CD4-positive, alpha-beta T cell treated with Interleukin-15 for 4 hours (primary cell): ENCODE measurements at regions not wholly inside any gene's neighbourhood (a gene's known extent, or its start where the extent isn't known, plus 50 kb on each side); places are given as distances from the start of the nearest gene placed in this dataset.

Experiments
- DNase-seq: peaks from one replicate; pipeline ENCODE4 v3.0.0-alpha.2; 2020; ENCODE audit warnings: low spot score

DNA sequence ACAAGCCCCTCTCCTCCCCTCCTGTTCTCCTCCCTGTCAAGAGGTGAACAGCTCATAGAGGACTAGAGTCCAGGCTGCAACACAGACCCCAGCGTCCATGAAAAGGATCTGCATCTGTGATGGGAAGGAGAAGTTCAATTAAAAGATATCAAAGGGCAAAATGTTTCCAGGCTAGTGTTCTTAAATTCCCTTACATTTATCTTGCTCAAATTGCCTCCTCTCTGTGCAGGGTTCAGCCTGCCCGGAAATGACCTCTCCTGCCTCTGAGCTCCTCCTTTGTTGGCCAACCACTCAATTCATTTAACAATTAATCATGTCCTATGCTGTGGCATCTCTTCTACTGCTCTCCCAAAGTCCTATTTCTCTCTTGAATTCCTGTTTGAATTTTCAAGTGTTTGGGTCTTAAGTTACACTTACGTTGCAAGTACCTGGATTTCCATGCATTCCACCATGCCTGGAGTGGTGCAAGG is 105.3 kb downstream of the TSN start:
- no peak for DNase-seq

DNA sequence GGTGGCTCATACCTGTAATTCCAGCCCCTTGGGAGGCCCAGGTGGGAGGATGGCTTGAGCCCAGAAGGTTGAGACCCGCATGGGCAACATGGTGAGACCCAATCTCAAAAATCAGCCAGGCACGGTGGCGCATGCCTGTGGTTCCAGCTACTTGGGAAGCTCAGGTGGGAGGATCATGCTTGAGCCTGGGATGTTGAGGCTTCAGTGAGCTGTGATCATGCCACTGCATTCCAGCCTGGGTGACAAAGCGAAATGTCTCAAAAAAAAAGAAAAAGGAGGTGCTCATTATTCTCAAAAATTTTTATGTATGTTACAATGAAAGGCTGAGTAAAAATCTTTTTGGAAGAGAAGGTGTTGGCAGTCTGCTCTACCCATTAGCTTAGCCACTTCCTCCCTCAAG is 106.8 kb downstream of the TSN start:
- DNase-seq, result no peak

DNA sequence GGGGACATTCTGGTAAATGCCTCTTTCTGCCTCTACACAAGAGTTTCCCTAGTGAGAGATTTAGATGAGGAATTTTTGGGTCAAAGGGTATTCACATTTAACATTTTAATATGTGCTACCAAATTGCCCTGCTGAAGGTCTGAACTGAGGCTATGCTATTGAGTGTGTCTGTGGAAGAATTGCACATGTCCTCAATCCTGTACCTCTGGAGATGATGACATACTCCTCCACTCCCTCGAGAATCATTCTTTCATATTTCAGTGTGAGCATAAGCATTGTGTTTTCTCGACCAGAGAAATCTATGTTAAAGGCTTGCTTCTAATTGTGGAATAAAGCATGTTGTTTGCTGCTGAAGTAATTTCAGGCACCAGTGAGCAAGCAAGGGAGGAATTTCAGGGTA is 110.5 kb downstream of the TSN start:
- DNase-seq, result no peak

DNA sequence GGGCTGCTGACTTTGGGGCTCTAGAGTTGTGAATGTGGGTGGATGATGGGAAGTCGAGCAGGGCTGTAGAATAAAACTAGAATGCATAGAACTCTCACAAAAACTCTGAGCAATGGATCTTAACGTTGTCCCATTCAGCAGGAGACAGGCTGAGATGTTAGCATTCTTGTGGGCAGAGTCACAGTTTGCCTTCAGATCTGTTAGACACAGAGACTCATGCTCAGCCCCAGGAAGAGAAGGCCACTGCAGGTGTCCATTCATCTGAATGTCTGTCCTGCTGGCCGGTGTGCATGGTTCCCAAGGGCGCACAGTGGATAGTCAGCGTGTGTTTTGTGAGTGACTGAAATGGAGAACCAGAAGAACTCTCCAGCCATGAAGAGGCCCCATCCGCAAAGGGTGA is 111.3 kb downstream of the TSN start:
- DNase-seq, result no peak

DNA sequence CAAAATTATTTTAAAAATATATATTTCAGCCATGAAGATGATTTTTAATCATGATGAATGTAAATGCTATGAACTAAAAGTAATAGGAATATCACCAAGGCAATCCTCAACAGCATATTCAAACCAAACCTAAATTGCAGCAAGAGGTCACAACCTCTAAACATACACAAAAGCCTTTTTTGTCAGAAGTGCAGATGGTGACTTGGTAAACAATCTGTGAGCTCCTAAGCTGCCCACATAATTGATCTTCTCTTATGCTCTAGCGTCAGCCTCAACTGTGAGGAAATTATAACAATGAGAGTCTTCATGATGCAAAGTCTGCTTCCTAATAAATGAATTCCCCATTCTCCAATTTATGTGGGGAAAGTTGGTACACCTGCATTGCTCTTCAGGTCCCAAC is 113.2 kb downstream of the TSN start:
- no peak for DNase-seq

DNA sequence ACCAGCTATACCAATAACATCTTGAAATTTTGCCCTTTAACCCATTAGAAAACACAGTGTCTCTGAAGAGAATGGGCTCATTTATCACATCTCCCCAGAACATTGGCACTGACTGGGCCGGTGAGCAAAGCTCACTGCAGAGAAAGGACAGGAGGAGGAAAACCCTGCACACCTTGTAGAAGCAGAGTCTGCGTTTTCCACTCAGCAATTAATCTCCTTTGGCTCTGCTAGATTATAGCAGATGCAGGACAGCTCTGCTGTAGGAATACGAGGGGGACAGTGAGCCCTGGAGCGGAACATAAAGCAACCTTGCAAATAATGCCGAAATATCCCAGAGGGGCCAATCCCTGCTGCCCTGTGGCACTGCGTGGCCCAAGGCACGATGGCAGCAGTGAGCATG is 113.9 kb downstream of the TSN start:
- no peak for DNase-seq

DNA sequence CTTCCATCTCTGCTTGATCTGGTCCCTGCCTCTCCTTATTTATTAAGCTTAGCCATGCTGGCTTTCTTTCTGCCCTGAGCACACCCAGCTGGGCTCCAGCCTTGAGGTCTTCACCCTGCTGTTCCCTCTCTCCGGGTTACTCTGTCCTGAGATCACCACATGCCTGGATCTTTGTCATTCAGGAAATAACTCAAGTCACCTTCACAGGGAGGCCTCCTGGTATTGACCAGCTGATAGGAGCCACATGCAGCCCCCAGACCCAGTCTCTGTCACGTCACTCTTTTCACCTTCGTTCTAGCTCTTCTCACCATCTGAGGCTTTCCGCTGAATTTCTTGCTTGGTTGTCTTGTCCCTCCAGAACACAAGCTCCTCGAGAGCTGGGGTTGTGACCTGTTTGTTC is 114.4 kb downstream of the TSN start:
- DNase-seq, result no peak

DNA sequence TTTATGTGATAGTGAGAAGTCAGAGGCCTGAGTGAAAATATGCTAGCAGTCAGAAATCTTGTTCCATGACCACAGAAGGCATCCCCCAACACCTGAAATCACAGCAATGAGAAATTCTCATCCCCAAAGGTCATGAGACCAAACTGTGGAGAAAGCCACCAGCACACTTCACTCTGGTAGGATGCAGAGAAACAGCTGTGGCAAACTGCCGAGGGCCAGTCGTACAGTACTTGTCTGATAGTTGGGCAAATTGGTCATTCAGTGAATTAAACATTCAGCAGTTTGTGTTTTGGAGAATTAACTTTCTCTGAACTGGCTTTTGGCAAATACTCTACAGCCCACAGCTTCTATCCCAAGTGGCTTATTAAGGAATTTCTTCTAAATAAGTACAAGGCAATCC is 117.2 kb downstream of the TSN start:
- no peak for DNase-seq

DNA sequence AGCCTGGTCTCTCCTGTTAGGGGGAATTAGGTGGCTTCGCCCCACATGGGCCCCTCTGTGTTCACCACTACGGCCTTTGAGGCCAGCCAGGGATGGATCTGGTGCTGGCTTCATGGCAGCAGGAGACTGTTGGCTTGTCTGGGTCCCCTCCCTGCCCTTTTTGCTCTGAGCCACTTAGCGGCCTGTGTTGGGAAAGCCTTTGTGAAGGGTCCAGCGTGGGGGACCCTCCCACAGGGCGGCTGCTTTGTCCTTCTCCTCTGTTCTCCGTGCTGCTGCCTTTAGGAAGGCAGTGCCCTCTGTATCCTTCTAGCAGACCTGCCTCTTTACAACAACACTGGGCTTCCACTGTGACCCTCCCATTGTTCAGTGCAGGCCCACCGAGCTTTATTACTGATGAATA is 118.4 kb downstream of the TSN start:
- DNase-seq, result no peak

DNA sequence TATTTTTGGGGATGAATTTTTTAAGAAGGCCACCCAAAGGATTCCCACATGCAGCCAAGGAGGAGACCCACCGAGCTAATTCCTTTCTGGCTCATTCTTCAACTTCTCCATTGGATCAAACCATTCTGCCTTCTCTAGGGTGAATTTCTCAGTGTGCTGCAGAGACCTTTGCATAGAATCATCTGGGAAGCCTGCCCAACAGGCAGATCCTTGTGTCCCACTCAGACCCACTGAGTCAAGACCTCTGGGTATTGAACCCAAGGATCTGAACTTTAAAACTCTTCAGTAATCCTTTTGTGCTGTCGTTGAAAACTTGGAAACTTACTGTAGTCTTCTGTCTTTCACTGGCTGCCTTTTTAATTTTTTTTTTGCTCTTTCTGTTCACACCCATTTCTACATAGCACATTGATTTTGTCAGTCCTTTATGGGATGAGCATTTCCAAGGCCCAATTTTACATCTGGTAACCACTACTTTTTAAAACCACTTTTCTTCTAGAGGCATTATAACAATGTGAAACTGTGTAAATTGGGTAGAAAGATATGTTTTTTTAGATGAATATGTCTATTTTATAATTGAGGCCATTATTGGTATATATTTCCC is 120.2 kb downstream of the TSN start:
- DNase-seq, result no peak

DNA sequence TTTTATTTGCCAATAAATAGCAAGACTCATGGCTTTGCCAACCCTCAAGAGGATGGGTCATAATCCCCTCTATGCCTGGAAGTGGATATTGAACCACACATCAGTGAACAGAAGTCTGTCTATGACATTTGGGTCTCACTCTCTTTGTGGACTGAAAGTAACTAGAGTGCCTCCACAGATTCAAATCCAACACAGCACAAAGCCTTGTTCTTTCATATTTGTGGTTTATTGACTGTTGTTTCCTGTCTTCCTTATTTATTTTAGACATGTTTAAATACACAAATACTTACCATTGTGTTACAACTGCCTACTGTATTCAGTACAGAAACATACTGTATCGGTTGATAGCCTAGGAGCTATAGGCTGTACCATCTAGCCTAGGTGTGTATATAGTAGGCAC is 121.9 kb downstream of the TSN start:
- DNase-seq, result no peak

DNA sequence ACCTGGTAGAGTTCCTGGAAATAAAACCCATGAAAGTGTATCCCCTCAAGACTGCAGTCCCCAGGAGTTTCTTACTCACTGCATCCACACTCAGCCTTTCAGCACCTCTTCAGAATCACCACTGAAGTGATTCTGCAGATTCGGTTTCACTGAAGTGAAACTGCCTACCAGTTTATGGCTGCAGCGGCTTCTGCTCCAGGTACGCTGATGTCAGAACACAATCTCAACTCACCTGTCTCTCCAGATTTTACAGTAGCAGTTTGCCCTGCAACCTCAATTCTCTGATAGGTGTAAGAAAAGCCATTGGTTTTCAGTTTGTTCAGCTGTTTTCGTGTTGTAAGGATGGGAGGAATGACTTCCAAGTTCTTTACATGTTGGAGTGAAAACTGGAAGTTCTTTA is 124.8 kb downstream of the TSN start:
- DNase-seq, result no peak

DNA sequence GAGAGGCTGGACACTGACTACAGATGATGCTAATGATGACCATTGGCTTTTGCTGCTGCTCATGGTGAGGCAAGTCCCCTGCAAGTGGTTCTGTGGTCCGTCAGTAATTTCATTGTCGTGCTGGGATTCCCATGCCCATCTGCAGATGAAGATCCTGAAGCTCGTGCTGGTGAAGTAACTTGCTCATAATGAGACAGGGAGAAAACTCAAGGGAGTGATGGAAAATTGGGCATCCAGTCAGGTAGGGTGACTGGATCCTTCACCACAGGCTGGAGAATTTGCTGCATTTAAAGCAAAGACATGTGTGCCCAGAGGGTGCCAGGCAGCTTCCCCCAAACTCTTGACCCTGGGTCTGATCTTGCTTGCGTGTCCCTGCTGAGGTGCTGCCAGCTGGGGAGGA is 125.6 kb downstream of the TSN start:
- DNase-seq, result no peak

DNA sequence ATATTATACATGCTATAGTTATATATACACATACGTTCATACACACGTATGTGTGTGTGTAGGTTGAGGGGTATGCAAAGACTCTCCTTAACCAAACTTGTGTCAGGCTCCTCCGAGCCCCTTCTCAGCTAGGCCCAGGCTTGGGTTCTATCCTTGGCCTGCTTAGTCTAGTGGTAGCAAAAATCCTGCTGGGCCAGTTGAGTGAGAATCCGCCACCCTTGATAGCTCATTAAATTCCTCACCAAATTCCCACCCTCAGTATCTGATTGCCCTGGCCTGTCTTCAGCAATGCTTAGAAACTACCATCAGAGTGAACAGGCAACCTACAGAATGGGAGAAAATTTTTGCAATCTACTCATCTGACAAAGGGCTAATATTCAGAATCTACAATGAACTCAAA is 126.5 kb downstream of the TSN start:
- DNase-seq, result no peak

DNA sequence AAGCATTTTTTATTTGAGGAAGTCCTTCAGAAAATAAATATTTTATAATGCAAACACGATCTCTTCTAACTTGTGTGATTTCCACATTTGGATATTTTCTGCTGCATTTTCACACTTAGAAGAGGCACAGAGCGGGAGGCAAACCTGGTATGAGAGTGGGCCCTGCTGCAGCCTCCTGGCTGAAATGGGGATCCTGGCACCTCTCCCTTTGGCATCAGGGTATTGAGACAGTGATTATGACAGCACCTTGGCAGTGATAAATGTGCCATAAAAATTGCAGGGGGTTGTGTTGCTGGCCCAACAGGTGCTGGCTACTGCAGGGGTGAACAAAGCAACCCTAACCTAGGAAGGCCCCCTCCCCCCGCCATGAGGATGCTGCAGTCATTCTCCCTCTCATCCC is 128.6 kb downstream of the TSN start:
- no peak for DNase-seq

DNA sequence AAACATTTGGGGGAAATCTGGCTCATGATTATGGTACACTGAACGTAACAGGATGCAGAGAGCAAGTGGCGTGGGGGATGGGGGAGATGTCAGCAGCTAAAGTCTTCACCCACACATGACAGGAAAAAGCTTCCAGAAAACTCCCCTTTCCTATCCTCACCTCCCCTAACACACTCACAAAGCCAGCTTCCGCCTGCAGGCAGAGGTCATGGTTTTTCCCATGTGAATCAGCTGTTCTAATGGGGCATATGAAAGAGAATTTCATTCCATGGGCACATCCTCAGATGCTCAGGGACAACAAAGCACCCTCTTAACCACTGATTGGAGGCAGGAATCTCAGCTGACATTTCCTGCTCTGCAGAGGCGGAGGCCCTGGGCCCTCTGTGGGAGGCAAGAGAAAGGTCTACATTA is 129.1 kb downstream of the TSN start:
- DNase-seq, result no peak

DNA sequence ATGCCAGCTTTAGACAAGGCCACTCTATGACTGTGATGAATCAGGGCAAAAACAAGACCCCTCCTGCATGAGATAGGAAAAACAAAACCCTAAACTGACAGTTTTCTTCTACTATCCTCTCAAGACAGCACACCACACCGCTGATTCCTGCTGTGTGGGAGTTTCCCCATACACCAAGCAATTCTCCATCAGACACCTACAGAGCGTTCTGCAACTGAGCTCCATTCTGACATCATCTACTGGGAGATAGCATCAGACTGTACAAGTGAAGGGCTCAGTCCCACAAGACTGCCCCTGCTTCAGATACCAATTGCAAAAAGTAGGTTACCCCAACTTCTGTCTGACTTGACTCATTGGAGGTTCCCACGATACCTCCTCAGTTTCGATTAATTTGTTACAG is 130.6 kb downstream of the TSN start:
- no peak for DNase-seq

DNA sequence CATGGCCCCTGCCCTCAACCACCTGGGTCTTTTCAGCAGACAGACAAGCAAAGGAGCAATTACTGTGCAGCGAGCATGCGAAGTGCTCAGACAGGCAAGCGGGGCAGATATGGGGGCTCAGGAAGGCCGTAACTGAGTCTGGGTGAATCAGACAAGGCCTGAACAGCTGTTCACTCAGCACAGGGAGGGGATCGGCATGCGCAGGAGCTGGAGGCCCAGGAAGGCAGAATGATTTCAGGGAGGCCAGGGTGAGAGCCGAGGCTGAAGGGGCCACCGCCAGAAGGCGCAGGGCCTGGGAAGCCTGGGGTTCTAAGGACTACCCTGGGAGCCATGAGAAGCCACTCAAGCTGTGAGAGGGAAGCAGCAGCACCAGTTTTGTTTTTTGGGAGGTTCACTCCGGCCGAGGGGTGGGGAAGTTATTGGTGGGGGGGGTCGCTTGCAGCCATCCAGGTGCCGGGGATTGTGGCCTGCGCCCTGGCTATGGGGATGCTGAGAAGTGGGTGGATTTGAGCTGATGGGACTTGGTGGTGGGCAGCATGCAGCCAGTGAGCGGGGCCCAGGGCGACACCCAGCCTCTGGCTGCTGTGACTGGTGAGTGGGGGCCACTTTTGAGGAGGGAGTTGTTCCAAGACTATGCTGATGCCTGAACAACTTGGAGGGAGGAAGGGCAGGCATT is 132.2 kb downstream of the TSN start:
- no peak for DNase-seq

DNA sequence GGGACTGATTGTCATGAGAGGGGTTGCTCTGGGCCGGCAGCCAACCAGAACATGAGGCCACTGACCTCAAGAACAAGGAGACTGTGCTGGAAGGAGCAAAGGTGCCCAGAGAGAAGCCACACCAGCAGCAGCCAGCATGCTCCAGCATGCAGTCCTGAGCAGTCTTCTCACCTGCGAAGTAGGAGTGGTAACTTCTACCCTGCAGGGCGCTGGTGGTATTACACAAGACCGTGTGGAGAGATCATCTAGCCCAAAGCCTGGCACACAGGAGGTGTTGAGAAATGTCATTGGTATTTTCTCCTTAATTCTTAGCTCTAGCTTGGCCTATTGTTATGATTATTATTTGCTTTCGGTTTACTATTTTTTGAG is 132.7 kb downstream of the TSN start:
- no peak for DNase-seq

DNA sequence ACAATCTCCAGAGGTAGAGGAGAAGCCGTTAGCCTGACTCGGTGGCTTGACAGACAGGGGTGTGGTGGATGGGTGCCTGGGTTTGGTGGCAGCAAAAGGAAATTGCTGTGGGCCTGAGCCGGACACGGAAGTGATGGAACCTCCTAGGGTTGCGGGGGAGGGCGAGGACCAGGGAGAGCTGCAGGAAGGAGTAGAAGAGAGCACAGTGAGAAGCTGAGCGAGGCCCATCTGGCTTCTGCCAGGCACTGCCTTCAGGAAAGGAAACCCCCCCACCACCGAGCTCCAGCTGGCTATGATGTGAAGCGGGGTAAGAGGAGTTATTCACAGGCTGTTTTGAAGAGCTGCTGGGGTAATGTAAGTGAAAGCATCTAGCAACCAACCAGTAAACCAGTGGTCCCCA is 134.6 kb downstream of the TSN start:
- no peak for DNase-seq

DNA sequence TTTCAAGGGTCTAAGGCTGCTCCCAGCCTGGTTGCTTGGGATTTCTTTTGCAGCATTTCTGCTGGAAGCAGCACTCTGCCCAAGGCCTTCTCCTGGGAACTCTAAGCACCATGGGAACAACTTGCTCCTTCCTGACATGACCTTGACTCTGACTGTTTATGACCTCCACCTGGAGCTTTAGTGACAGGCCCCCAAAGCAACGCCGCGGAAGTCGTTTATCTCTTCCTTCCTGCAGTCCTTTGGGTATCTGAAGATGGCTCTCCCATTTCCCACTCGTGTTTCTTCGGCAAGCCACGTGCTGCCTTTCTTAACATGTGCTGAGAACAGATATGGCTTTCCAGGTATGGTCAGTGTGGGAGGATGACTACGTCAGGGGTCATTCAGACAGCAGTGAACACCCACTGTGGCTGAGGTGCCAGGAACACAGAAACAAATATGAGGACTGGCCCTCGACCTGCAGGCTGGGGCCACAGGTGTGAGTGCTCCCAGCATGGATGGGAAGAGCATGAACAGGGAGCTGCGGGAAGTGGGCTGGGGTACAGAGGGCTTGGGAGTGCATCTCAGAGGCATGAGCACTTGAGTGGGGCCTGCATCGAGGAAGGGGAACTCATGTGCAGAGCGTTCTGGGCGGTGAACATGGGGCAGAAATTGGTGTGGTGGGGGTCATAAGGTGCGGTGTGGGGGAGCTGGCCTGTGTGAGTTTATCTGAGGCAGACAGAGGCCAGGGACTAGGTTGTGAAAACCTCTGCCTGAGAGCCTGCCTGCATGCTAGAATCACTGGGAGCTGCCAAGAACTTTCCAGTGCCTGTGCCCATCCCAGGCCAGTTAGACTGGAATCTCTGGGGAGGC is 140.5 kb downstream of the TSN start:
- DNase-seq, result no peak

DNA sequence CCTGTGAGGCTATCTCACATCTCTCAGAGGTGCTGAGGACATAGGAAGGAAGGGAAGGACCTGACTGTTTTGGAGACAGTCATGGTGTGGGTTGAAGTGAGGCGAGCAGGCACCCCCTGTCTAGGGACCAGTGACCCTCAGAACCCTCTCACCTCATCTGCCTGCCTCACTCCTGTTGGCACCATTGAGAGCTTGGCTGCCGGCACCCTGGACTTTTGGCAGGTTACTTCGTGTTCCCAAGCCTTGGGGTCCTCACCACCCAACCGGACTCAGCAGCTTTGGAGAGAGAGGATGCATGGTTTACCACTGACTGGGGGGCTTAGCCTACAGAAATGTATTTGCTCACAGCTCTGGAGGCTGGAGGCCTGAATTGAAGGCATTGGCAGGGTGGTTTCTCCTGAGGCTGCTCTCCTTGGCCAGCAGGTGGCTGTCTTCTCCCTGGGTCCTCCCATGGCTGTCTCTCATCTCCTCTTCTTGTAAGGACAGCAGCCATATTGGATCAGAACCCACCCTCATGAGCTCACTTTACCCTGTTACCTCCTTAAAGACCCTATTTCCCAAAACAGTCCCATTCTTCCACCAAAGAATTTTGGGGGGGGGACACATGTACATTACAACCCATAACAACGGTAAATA is 142.0 kb downstream of the TSN start:
- DNase-seq, result no peak

DNA sequence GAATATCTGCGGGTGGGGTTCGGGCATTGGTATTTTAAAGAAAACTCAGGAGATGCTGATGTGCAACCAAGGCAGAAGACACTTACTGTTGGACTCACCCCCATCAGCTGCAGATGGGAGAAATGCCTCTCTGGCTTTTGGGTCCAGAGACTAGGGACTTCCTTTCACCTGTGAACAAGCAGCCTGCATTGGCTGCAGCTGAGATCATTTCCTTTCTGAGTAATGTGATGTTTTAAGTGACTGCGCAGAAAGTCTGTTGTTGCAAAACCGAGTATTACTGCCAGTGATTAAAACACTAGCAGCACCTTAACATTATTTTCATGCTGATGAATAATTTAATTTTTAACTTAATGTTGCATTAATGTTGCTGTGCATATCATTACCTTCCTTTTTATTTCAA is 143.0 kb downstream of the TSN start:
- DNase-seq, result no peak
